ENCODE measurements at regions not wholly inside any gene's neighbourhood (a gene's known extent, or its start where the extent isn't known, plus 50 kb on each side); places are given as distances from the start of the nearest gene placed in this dataset.
"Not testable (repeated sequence)": the region's sequence is repeated elsewhere in the genome, so short reads cannot be mapped to it uniquely, and the experiment has no call there.

- no peak for DNase-seq (ENCODE audit: low read depth in 3 of 3)
Measured at GRCh38 chr6:4655196-4656025, 120.8 kb upstream of the CDYL start.

- DNase-seq (ENCODE audit: low read depth in 3 of 3) = no peak
Measured at GRCh38 chr6:4653141-4653540, 123.1 kb upstream of the CDYL start.

- DNase-seq (ENCODE audit: low read depth in 3 of 3) = no peak
Measured at GRCh38 chr6:4651831-4652467, 124.3 kb upstream of the CDYL start.

GRCh38 chr6:4649728-4650127 is 126.5 kb upstream of the CDYL start:
- no peak for DNase-seq (ENCODE audit: low read depth in 3 of 3)

- DNase-seq (ENCODE audit: low read depth in 3 of 3) = no peak
Measured at GRCh38 chr6:4647414-4648365, 128.5 kb upstream of the CDYL start.

GRCh38 chr6:4645713-4646360 is 130.4 kb upstream of the CDYL start:
- no peak for DNase-seq (ENCODE audit: low read depth in 3 of 3)

- no peak for DNase-seq (ENCODE audit: low read depth in 3 of 3)
Measured at GRCh38 chr6:4644996-4645395, 131.2 kb upstream of the CDYL start.

GRCh38 chr6:4641461-4641860 is 134.7 kb upstream of the CDYL start:
- no peak for DNase-seq (ENCODE audit: low read depth in 3 of 3)

- no peak for DNase-seq (ENCODE audit: low read depth in 3 of 3)
Measured at GRCh38 chr6:4640139-4640538, 136.1 kb upstream of the CDYL start.

- DNase-seq (ENCODE audit: low read depth in 3 of 3) = no peak
Measured at GRCh38 chr6:4638641-4639040, 137.6 kb upstream of the CDYL start.

- peak; percentile 16 to 38 (median 38) for DNase-seq (ENCODE audit: low read depth in 3 of 3)
Measured at GRCh38 chr6:4637691-4638433, 138.3 kb upstream of the CDYL start.

GRCh38 chr6:4636881-4637224 is 139.4 kb upstream of the CDYL start:
- no peak for DNase-seq (ENCODE audit: low read depth in 3 of 3)

- DNase-seq (ENCODE audit: low read depth in 3 of 3) = no peak
Measured at GRCh38 chr6:4636191-4636880, 139.9 kb upstream of the CDYL start.

GRCh38 chr6:4635666-4636065 is 140.5 kb upstream of the CDYL start:
- DNase-seq (ENCODE audit: low read depth in 3 of 3) = no peak

- DNase-seq (ENCODE audit: low read depth in 3 of 3) = no peak
Measured at GRCh38 chr6:4632421-4632820, 143.8 kb upstream of the CDYL start.

GRCh38 chr6:4629789-4630188 is 146.4 kb upstream of the CDYL start:
- not testable (repeated sequence) for DNase-seq (ENCODE audit: low read depth in 3 of 3)

GRCh38 chr6:4625557-4625956 is 150.6 kb upstream of the CDYL start:
- DNase-seq (ENCODE audit: low read depth in 3 of 3) = no peak

- no peak for DNase-seq (ENCODE audit: low read depth in 3 of 3)
Measured at GRCh38 chr6:4624726-4625125, 151.5 kb upstream of the CDYL start.

- DNase-seq (ENCODE audit: low read depth in 3 of 3) = no peak
Measured at GRCh38 chr6:4620284-4621151, 155.7 kb upstream of the CDYL start.

GRCh38 chr6:4616311-4616710 is 159.9 kb upstream of the CDYL start:
- DNase-seq (ENCODE audit: low read depth in 3 of 3) = no peak

Data from stimulated activated CD4-positive, alpha-beta T cell treated with anti-CD3 and anti-CD28 coated beads, TNF-alpha, amount 100 ng/mL, for 48 hours (primary cell).